Subcutaneous abdominal adipose tissue (tissue), 5 donors: ENCODE measurements at regions not wholly inside any gene's neighbourhood (a gene's known extent, or its start where the extent isn't known, plus 50 kb on each side); places are given as distances from the start of the nearest gene placed in this dataset.

Experiments used
- H3K27ac ChIP-seq: one replicate; pipeline ENCODE4 v1.7.0; 2013; ENCODE audit warnings: low read depth, mild to moderate bottlenecking, inconsistent platforms, low read length, moderate library complexity
- H3K27me3 ChIP-seq, 5 donors: one replicate each; pipeline ENCODE4 v1.7.0; 2013; ENCODE audit warnings: low read length in 5 of 5, inconsistent platforms in 1 of 5; ENCODE audit not compliant: control insufficient read depth in 5 of 5, insufficient read depth in 4 of 5
- H3K36me3 ChIP-seq, 5 donors: one replicate each; pipeline ENCODE4 v1.7.0; 2013; ENCODE audit warnings: low read length in 5 of 5; ENCODE audit not compliant: control insufficient read depth in 5 of 5, insufficient read depth in 5 of 5
- H3K4me1 ChIP-seq, 5 donors: one replicate each; pipeline ENCODE4 v1.7.0; 2013; ENCODE audit warnings: low read length in 5 of 5, mild to moderate bottlenecking in 3 of 5, moderate library complexity in 1 of 5; ENCODE audit not compliant: control insufficient read depth in 5 of 5, insufficient read depth in 5 of 5
- H3K4me3 ChIP-seq, 5 donors: one replicate each; pipeline ENCODE4 v1.7.0; 2013; ENCODE audit warnings: low read length in 5 of 5, low read depth in 1 of 5
- H3K9ac ChIP-seq, 5 donors: one replicate each; pipeline ENCODE4 v1.7.0; 2013; ENCODE audit warnings: low read length in 5 of 5, mild to moderate bottlenecking in 4 of 5, moderate library complexity in 3 of 5
- H3K9me3 ChIP-seq, 5 donors: one replicate each; pipeline ENCODE4 v1.7.0; 2013; ENCODE audit warnings: low read length in 5 of 5; ENCODE audit not compliant: control insufficient read depth in 5 of 5
- donor health status: healthy.
- donor health status: healthy.
- donor health status: healthy.
- donor health status: healthy.
- donor health status: healthy.

DNA sequence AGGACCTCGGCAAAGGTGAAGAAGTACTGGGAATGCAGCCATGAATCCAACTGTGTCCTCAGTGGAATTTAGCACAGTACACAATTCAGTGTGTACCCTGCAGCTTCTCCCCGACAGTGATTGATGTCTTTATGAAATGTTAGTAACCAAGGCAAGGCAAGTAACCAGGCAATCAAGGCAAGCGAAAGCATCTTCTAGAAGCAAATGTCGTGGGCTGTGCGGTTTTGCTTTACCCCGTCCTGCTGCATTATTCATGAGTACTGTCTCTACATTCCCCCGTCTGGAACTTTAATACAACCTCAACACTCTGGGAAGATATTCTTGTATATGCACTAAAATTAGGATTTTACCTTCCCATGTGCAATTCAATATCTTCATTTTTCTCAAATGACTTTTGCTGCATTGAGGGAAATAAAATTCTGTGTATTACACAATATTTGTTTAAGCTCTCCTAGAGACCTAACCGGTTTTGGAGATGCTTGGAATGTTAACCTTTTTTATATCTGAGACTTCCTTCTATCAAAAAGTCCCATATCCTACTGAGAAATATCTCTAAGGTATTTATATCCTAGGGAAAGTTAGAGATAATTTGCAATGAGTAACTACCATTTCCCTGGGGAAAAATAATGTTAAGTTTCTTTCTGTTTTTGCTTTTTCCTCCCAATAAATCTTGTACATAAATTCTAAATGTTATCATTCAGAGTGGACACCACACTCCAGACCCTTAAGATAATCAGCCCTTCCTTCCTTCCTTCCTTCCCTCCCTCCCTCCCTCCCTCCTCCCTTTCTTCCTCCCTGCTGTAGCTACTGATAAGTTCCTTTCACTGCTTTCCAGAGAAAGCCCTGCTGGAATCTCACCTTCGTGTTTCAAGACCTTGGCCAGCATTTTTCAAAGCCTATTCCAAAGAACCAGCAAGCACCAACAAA is 51.9 kb upstream of the ADORA2B start:
- H3K36me3 ChIP-seq: no peaks in the 10 kb centered on the region
- no peak overlapping the region for H3K9ac ChIP-seq
- H3K27ac ChIP-seq: no peak overlapping the region
- no peaks in the 10 kb centered on the region for H3K27me3 ChIP-seq
- H3K4me3 ChIP-seq: no peak overlapping the region
- peaks cover 0 to 11% (median 0%) of the 10 kb centered on the region in 5 donors for H3K4me1 ChIP-seq
- H3K9me3 ChIP-seq: peaks cover 0 to 3% (median 0%) of the 10 kb centered on the region in 5 donors

DNA sequence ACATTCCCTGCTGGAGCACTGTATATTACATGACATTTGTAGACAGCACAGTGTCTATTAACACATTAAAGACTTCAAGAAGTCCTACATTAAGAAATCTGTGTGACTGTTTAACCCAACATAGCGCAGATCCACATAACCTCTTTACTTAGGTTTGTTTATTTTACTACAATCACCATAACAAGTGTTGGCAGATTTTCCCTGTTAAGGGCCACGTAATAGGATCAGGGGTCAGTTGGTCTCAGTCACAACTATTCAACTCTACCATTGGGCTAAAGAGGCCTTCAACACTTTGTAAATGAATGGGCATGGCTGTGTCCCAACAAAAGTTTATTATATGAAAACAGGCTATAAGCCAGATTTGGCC is 51.3 kb upstream of the ADORA2B start:
- Histone ChIP-seq H3K9me3 (peaks cover 0 to 3% (median 0%) of the 10 kb centered on the region in 5 donors), H3K36me3 (no peaks in the 10 kb centered on the region), H3K4me3 (no peak overlapping the region), H3K27ac (no peak overlapping the region), H3K27me3 (no peaks in the 10 kb centered on the region), H3K9ac (no peak overlapping the region), H3K4me1 (peaks cover 0 to 11% (median 0%) of the 10 kb centered on the region in 5 donors)

DNA sequence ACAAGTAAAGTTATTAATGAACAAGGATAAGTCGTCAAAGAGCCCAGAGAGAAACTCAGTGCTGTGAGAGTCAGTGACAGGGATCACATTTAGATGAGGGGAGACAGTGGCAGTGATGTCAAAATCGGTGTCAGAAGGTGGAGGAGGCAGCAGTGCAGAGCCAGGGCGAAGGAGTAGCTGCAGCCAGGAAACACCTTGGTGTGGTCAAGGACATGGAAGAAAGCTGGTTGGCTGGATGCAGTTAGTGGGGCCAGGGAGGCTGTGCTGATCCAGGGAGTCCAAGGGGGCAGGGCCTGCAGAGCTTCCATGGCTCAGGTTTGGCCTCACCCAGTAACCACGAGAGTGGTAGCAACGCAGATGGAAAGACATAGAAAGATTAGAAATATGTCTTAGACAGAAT is 50.7 kb upstream of the ADORA2B start:
- H3K27me3 ChIP-seq: no peaks in the 10 kb centered on the region
- no peak overlapping the region for H3K9ac ChIP-seq
- H3K9me3 ChIP-seq: peaks cover 0 to 3% (median 0%) of the 10 kb centered on the region in 5 donors
- no peak overlapping the region for H3K27ac ChIP-seq
- peaks cover 0 to 11% (median 0%) of the 10 kb centered on the region in 5 donors for H3K4me1 ChIP-seq
- no peaks in the 10 kb centered on the region for H3K36me3 ChIP-seq
- no peak overlapping the region for H3K4me3 ChIP-seq

DNA sequence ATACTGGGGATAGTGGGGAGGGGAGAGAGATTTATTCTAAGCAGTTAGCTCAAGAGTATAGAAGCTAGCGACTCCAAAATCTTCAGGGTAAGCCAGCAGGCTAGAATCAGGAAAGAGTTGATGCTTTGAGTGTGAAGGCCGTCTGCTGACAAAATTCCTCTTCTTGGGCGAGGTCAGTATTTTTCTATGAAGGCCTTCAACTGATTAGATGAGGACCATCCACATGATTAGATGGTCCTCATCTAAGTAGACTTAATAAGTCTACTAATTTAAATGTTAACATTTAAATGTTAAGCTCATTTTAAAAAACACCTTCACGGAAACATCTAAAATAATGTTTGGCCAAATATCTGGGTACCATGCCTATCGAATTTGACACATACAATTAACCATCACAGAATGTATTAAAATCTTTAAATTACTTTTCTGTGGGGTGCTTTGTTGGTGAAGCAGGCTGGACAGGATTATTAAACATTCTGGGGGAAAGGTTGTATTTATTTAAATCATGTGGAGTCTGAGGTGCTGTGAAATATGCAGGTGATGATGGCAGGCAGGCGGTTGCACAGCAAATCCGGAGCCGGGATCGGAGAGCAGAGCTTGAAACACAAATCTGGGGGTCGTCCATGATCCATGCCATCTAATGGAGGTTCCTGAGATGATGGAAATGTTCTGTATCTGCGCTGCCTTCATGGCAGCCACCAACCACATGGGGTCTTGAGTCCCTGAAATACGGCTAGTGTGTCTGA is 49.8 kb upstream of the ADORA2B start:
- no peak overlapping the region for H3K4me3 ChIP-seq
- H3K36me3 ChIP-seq: no peaks in the 10 kb centered on the region
- H3K27ac ChIP-seq: no peak overlapping the region
- H3K9ac ChIP-seq: no peak overlapping the region
- H3K27me3 ChIP-seq: no peaks in the 10 kb centered on the region
- peaks cover 0 to 3% (median 0%) of the 10 kb centered on the region in 5 donors for H3K9me3 ChIP-seq
- H3K4me1 ChIP-seq: peaks cover 0 to 11% (median 0%) of the 10 kb centered on the region in 5 donors
